ENCODE measurements at regions not wholly inside any gene's neighbourhood (a gene's known extent, or its start where the extent isn't known, plus 50 kb on each side); places are given as distances from the start of the nearest gene placed in this dataset.

DNA sequence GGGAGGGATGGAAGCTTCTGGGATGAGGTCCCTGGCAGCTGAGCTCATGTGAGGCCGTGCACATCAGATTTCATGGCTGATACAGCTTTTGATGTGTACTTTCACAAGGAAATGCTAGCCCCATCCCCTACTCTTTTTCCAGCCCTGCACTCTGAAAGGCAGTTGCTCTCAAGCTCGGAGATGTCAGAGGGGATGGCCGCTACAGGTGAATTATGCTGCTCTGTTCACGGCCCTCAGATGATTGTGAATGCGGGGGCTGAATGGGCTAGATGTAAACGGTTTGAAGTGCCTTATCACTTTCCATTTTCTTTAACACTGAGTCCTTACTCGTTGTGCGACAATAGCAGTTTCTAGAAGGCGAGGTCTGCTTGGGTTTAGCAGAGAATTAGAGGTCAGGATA, 88.0 kb upstream of the RASGRF1 start (continued):
- TF ChIP-seq, protein P1, sequence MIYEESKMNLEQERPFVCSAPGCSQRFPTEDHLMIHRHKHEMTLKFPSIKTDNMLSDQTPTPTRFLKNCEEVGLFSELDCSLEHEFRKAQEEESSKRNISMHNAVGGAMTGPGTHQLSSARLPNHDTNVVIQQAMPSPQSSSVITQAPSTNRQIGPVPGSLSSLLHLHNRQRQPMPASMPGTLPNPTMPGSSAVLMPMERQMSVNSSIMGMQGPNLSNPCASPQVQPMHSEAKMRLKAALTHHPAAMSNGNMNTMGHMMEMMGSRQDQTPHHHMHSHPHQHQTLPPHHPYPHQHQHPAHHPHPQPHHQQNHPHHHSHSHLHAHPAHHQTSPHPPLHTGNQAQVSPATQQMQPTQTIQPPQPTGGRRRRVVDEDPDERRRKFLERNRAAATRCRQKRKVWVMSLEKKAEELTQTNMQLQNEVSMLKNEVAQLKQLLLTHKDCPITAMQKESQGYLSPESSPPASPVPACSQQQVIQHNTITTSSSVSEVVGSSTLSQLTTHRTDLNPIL (CRISPR knock-in tag; IDR thresholded peaks at IDR 0.05; ENCODE audit: low read depth), result no peak
- TF ChIP-seq ZFP30 (CRISPR knock-in tag; IDR thresholded peaks at IDR 0.05) (no peak), BACH2 (CRISPR knock-in tag; IDR thresholded peaks at IDR 0.05; ENCODE audit: borderline replicate concordance) (no peak), ZNF8 (CRISPR knock-in tag; IDR thresholded peaks at IDR 0.05) (no peak)

DNA sequence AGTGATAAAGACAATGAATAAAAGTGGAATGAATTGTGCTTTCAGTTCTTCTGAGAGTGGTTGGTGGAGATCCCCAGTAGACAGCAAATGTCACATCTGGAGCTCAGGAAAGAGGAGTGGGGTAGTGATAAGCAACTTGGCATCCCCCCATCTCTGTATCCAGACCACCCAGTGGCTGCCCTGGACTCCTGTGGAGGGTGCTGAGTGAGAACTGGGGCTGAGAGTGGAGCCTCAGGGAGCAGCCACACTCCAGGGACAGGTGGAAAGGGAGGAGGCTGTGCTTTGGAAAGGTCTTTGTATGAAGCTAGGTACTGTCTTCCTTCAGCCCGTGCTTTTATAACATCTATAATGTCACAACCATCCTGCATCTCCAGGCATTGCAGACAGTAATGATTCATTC, 85.6 kb upstream of the RASGRF1 start:
- ATAC-seq, result no peak
- TF ChIP-seq GLIS3 (CRISPR knock-in tag; IDR thresholded peaks at IDR 0.05) (no peak), PPARA (CRISPR knock-in tag; IDR thresholded peaks at IDR 0.05; ENCODE audit: borderline replicate concordance) (no peak), ZFP3 (CRISPR knock-in tag; IDR thresholded peaks at IDR 0.05) (no peak), CSDC2 (CRISPR knock-in tag; IDR thresholded peaks at IDR 0.05) (no peak), ISL1 (CRISPR knock-in tag; IDR thresholded peaks at IDR 0.05) (no peak), ZNF8 (CRISPR knock-in tag; IDR thresholded peaks at IDR 0.05) (no peak), BACH2 (CRISPR knock-in tag; IDR thresholded peaks at IDR 0.05; ENCODE audit: borderline replicate concordance) (no peak), ZNF70 (CRISPR knock-in tag; IDR thresholded peaks at IDR 0.05) (no peak), ESRRG (CRISPR knock-in tag; IDR thresholded peaks at IDR 0.05) (no peak), ZNF565 (CRISPR knock-in tag; conservative IDR thresholded peaks at IDR 0.05; ENCODE audit: low read depth) (no peak)
- TF ChIP-seq, protein P2, sequence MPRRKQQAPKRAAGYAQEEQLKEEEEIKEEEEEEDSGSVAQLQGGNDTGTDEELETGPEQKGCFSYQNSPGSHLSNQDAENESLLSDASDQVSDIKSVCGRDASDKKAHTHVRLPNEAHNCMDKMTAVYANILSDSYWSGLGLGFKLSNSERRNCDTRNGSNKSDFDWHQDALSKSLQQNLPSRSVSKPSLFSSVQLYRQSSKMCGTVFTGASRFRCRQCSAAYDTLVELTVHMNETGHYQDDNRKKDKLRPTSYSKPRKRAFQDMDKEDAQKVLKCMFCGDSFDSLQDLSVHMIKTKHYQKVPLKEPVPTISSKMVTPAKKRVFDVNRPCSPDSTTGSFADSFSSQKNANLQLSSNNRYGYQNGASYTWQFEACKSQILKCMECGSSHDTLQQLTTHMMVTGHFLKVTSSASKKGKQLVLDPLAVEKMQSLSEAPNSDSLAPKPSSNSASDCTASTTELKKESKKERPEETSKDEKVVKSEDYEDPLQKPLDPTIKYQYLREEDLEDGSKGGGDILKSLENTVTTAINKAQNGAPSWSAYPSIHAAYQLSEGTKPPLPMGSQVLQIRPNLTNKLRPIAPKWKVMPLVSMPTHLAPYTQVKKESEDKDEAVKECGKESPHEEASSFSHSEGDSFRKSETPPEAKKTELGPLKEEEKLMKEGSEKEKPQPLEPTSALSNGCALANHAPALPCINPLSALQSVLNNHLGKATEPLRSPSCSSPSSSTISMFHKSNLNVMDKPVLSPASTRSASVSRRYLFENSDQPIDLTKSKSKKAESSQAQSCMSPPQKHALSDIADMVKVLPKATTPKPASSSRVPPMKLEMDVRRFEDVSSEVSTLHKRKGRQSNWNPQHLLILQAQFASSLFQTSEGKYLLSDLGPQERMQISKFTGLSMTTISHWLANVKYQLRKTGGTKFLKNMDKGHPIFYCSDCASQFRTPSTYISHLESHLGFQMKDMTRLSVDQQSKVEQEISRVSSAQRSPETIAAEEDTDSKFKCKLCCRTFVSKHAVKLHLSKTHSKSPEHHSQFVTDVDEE (CRISPR knock-in tag; IDR thresholded peaks at IDR 0.05), result no peak
- TF ChIP-seq, protein P3, sequence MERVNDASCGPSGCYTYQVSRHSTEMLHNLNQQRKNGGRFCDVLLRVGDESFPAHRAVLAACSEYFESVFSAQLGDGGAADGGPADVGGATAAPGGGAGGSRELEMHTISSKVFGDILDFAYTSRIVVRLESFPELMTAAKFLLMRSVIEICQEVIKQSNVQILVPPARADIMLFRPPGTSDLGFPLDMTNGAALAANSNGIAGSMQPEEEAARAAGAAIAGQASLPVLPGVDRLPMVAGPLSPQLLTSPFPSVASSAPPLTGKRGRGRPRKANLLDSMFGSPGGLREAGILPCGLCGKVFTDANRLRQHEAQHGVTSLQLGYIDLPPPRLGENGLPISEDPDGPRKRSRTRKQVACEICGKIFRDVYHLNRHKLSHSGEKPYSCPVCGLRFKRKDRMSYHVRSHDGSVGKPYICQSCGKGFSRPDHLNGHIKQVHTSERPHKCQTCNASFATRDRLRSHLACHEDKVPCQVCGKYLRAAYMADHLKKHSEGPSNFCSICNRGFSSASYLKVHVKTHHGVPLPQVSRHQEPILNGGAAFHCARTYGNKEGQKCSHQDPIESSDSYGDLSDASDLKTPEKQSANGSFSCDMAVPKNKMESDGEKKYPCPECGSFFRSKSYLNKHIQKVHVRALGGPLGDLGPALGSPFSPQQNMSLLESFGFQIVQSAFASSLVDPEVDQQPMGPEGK (CRISPR knock-in tag; IDR thresholded peaks at IDR 0.05; ENCODE audit: borderline replicate concordance), result no peak
- TF ChIP-seq, protein P4, sequence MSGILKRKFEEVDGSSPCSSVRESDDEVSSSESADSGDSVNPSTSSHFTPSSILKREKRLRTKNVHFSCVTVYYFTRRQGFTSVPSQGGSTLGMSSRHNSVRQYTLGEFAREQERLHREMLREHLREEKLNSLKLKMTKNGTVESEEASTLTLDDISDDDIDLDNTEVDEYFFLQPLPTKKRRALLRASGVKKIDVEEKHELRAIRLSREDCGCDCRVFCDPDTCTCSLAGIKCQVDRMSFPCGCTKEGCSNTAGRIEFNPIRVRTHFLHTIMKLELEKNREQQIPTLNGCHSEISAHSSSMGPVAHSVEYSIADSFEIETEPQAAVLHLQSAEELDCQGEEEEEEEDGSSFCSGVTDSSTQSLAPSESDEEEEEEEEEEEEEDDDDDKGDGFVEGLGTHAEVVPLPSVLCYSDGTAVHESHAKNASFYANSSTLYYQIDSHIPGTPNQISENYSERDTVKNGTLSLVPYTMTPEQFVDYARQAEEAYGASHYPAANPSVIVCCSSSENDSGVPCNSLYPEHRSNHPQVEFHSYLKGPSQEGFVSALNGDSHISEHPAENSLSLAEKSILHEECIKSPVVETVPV (CRISPR knock-in tag; IDR thresholded peaks at IDR 0.05), result no peak

DNA sequence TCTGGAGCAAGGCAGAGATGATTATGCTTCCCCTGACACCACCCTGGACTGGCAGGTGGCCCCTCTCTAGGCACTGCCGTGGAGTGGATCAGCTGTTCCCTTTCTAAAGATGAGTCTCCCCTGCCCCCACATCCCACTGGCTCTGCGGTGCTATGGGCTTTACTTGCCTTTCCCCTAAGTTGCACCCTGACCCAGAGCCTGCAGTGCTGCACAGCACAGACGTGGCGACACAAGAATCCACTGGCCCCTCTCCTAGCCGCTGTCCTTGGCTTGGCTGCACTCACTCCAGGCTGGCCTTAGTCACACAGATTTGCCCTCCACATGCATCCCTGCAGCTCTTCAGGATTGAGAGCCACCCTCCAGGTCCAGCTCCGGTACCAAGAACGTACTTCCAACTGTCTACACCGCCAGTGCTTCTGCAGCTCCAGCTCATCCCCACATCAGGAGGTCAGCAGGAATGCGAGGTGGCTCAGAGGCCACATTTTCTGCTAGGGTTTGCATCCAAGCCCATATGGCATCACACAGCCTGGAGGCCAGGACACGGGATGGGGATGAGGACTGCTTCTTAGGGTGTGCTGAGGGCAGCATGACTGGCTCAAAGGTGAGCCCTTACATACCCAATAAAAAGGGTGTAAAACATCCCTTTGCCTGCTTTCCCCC, 82.4 kb upstream of the RASGRF1 start:
- no peak for ATAC-seq
- TF ChIP-seq PPARA (CRISPR knock-in tag; IDR thresholded peaks at IDR 0.05; ENCODE audit: borderline replicate concordance) (no peak), ARNTL (CRISPR knock-in tag; IDR thresholded peaks at IDR 0.05; ENCODE audit: borderline replicate concordance, low read depth) (no peak), ISL1 (CRISPR knock-in tag; IDR thresholded peaks at IDR 0.05) (no peak), RARB (CRISPR knock-in tag; IDR thresholded peaks at IDR 0.05) (no peak), BACH2 (CRISPR knock-in tag; IDR thresholded peaks at IDR 0.05; ENCODE audit: borderline replicate concordance) (no peak), ESRRG (CRISPR knock-in tag; IDR thresholded peaks at IDR 0.05) (no peak), TOX (CRISPR knock-in tag; IDR thresholded peaks at IDR 0.05; ENCODE audit: borderline replicate concordance) (no peak), OSR1 (CRISPR knock-in tag; IDR thresholded peaks at IDR 0.05) (no peak), TCF4 (CRISPR knock-in tag; IDR thresholded peaks at IDR 0.05; ENCODE audit: borderline replicate concordance) (no peak), ZC3H10 (CRISPR knock-in tag; IDR thresholded peaks at IDR 0.05) (no peak), ZFP30 (CRISPR knock-in tag; IDR thresholded peaks at IDR 0.05) (no peak)
- TF ChIP-seq, protein P1 (CRISPR knock-in tag; IDR thresholded peaks at IDR 0.05; ENCODE audit: low read depth), result no peak
- TF ChIP-seq, protein P4 (CRISPR knock-in tag; IDR thresholded peaks at IDR 0.05), result no peak
- TF ChIP-seq, protein P2 (CRISPR knock-in tag; IDR thresholded peaks at IDR 0.05), result no peak
- TF ChIP-seq, protein P5, sequence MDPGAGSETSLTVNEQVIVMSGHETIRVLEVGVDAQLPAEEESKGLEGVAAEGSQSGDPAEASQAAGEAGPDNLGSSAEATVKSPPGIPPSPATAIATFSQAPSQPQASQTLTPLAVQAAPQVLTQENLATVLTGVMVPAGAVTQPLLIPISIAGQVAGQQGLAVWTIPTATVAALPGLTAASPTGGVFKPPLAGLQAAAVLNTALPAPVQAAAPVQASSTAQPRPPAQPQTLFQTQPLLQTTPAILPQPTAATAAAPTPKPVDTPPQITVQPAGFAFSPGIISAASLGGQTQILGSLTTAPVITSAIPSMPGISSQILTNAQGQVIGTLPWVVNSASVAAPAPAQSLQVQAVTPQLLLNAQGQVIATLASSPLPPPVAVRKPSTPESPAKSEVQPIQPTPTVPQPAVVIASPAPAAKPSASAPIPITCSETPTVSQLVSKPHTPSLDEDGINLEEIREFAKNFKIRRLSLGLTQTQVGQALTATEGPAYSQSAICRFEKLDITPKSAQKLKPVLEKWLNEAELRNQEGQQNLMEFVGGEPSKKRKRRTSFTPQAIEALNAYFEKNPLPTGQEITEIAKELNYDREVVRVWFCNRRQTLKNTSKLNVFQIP (CRISPR knock-in tag; IDR thresholded peaks at IDR 0.05; ENCODE audit: borderline replicate concordance, low read depth), result no peak
